Liver (tissue), 3 donors: ENCODE measurements at regions not wholly inside any gene's neighbourhood (a gene's known extent, or its start where the extent isn't known, plus 50 kb on each side); places are given as distances from the start of the nearest gene placed in this dataset.

ENCODE experiments used
- JUND ChIP-seq, 2 donors: IDR thresholded peaks; 2 replicates each; pipeline ENCODE4 v1.6.1; 2016; ENCODE audit warnings: antibody characterized with exemption in 2 of 2
- NR2F2 ChIP-seq: IDR thresholded peaks from 2 replicates; pipeline ENCODE4 v1.6.1; 2016; ENCODE audit warnings: antibody characterized with exemption
- RAD21 ChIP-seq, 2 donors: IDR thresholded peaks; 2 replicates each; pipeline ENCODE4 v1.6.1; 2016; ENCODE audit warnings: antibody characterized with exemption in 2 of 2, mild to moderate bottlenecking in 2 of 2
- SP1 ChIP-seq: IDR thresholded peaks from 2 replicates; pipeline ENCODE4 v1.6.1; 2018; ENCODE audit warnings: antibody characterized with exemption, mild to moderate bottlenecking
- YY1 ChIP-seq: IDR thresholded peaks from 2 replicates; pipeline ENCODE4 v1.6.1; 2016; ENCODE audit warnings: antibody characterized with exemption, mild to moderate bottlenecking
- TF ChIP-seq, protein P1 (sequence below): IDR thresholded peaks from 2 replicates; pipeline ENCODE4 v1.6.1; 2016; ENCODE audit warnings: antibody characterized with exemption
- TF ChIP-seq, protein P2 (sequence below): fragments of 150-350 bp; IDR thresholded peaks from 2 replicates; pipeline ENCODE4 v1.5.1; 2017; ENCODE audit warnings: improper control_type of control experiment, low read depth, low read length; ENCODE audit not compliant: missing input control
- TF ChIP-seq, protein P3 (sequence below): IDR thresholded peaks from 2 replicates; pipeline ENCODE4 v1.6.1; 2016; ENCODE audit warnings: antibody characterized with exemption, mild to moderate bottlenecking
- TF ChIP-seq, protein P4 (sequence below): IDR thresholded peaks from 2 replicates; pipeline ENCODE4 v1.6.1; 2016; ENCODE audit warnings: antibody characterized with exemption
- donor health status: healthy.
- donor health status: healthy.

DNA sequence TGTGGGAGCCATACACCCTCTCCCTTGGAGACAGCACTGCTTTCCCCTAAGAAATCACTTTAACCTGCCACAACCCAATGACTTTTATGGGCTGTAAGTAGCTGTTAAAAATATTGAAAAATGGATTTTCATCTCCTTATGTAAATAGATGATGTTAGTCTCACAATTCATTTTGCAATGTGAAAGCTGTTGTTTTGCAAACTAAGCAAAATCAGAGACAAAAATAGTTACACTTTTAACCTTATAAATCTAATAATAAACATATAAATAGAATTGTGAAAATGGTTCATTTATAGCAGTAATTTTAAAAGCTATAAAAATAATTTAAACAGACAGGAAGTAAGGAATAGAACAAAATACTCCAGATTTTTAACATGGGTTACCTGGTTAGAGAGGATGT lies 268.8 kb upstream of the MAGI2 start:
- TF ChIP-seq, protein P1, sequence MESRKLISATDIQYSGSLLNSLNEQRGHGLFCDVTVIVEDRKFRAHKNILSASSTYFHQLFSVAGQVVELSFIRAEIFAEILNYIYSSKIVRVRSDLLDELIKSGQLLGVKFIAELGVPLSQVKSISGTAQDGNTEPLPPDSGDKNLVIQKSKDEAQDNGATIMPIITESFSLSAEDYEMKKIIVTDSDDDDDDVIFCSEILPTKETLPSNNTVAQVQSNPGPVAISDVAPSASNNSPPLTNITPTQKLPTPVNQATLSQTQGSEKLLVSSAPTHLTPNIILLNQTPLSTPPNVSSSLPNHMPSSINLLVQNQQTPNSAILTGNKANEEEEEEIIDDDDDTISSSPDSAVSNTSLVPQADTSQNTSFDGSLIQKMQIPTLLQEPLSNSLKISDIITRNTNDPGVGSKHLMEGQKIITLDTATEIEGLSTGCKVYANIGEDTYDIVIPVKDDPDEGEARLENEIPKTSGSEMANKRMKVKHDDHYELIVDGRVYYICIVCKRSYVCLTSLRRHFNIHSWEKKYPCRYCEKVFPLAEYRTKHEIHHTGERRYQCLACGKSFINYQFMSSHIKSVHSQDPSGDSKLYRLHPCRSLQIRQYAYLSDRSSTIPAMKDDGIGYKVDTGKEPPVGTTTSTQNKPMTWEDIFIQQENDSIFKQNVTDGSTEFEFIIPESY = no peak
- TF ChIP-seq, protein P2, sequence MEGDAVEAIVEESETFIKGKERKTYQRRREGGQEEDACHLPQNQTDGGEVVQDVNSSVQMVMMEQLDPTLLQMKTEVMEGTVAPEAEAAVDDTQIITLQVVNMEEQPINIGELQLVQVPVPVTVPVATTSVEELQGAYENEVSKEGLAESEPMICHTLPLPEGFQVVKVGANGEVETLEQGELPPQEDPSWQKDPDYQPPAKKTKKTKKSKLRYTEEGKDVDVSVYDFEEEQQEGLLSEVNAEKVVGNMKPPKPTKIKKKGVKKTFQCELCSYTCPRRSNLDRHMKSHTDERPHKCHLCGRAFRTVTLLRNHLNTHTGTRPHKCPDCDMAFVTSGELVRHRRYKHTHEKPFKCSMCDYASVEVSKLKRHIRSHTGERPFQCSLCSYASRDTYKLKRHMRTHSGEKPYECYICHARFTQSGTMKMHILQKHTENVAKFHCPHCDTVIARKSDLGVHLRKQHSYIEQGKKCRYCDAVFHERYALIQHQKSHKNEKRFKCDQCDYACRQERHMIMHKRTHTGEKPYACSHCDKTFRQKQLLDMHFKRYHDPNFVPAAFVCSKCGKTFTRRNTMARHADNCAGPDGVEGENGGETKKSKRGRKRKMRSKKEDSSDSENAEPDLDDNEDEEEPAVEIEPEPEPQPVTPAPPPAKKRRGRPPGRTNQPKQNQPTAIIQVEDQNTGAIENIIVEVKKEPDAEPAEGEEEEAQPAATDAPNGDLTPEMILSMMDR = no peak
- TF ChIP-seq, protein P3, sequence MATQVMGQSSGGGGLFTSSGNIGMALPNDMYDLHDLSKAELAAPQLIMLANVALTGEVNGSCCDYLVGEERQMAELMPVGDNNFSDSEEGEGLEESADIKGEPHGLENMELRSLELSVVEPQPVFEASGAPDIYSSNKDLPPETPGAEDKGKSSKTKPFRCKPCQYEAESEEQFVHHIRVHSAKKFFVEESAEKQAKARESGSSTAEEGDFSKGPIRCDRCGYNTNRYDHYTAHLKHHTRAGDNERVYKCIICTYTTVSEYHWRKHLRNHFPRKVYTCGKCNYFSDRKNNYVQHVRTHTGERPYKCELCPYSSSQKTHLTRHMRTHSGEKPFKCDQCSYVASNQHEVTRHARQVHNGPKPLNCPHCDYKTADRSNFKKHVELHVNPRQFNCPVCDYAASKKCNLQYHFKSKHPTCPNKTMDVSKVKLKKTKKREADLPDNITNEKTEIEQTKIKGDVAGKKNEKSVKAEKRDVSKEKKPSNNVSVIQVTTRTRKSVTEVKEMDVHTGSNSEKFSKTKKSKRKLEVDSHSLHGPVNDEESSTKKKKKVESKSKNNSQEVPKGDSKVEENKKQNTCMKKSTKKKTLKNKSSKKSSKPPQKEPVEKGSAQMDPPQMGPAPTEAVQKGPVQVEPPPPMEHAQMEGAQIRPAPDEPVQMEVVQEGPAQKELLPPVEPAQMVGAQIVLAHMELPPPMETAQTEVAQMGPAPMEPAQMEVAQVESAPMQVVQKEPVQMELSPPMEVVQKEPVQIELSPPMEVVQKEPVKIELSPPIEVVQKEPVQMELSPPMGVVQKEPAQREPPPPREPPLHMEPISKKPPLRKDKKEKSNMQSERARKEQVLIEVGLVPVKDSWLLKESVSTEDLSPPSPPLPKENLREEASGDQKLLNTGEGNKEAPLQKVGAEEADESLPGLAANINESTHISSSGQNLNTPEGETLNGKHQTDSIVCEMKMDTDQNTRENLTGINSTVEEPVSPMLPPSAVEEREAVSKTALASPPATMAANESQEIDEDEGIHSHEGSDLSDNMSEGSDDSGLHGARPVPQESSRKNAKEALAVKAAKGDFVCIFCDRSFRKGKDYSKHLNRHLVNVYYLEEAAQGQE = no peak
- TF ChIP-seq RAD21 (IDR thresholded peaks at IDR 0.05) = no peak
- no peak for TF ChIP-seq JUND (IDR thresholded peaks at IDR 0.05)
- TF ChIP-seq NR2F2 = no peak
- TF ChIP-seq YY1 = no peak
- no peak for TF ChIP-seq SP1
- TF ChIP-seq, protein P4, sequence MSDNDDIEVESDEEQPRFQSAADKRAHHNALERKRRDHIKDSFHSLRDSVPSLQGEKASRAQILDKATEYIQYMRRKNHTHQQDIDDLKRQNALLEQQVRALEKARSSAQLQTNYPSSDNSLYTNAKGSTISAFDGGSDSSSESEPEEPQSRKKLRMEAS = no peak
